ENCODE measurements at regions not wholly inside any gene's neighbourhood (a gene's known extent, or its start where the extent isn't known, plus 50 kb on each side); places are given as distances from the start of the nearest gene placed in this dataset.
"Not testable (repeated sequence)": the region's sequence is repeated elsewhere in the genome, so short reads cannot be mapped to it uniquely, and the experiment has no call there.

DNA sequence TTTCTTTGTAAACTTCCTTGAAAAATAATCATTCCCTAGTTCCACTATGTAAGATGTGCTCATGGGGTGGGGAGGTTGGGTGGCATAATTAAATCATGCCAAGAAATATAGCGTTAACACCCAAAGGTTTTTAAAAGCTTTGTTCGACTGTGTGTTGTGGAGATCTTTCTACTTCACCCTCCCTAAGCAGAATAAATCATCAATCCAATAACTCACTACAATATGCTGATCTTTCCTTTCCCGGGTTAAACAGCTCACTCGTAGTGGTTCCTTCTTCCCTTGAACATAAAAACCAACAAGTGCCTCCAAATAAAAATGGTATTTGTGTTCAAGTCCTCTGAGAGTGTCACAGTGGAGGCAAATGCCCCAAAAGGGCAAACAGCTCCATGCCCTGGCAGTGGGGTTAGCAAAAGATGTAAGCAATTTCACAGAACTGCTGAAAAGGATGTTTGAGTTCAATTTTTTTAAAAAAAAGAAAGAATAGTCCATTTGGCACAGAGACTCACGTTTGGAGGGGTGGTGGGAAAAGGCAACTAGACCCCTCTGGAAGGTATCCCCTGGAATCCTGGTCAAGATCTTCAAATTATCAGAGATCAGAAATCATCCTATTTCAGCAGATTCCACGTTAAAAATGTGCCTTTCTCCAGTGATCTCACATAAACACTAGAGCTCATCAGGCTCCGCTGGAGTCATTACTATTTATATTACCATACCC is 99.1 kb downstream of the TFAP2A start:
- Histone ChIP-seq H3K4me3 (ENCODE audit: low read length in 2 of 2) (no peak overlapping the region), H3K4me1 (ENCODE audit: control insufficient read depth in 2 of 2, insufficient read depth in 2 of 2, low read length in 2 of 2) (no peaks in the 10 kb centered on the region), H3K27me3 (ENCODE audit: control insufficient read depth in 2 of 2, insufficient read depth in 1 of 2, low read length in 1 of 2) (peaks cover 0 to 3% of the 10 kb centered on the region in 2 donors), H3K27ac (ENCODE audit: low read depth in 1 of 2, low read length in 1 of 2) (no peak overlapping the region), H3K9me3 (ENCODE audit: control insufficient read depth in 2 of 2, insufficient read depth in 1 of 2, low read length in 1 of 2) (peaks cover 0 to 6% of the 10 kb centered on the region in 2 donors), H3K36me3 (ENCODE audit: control insufficient read depth in 2 of 2, insufficient read depth in 2 of 2, low read length in 1 of 2) (no peaks in the 10 kb centered on the region)
- no peak for DNase-seq (ENCODE audit: low read depth in 6 of 9, low spot score in 9 of 9)
- WGBS: 71% methylated on average over 7 of the region's 7 CpGs

DNA sequence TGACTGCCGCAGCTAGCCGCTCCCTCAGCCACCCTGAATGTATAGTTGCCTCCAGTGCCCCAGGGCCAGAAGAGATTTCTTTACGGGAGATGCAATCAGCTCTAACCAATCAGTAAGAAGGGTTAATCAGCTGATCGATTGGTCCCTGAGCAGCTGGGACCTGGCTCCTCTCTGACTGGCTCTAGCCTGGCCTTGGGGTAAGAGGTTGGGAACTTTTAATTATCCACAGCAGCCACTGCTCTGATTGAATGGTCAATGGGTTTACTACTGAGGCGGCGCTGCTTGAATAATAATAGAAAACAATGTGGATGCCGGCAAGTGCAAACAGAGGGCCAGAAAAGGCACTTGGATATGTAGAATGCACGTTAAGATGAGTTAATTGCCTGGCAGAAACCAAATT is 99.8 kb downstream of the TFAP2A start:
- Histone ChIP-seq H3K4me1 (ENCODE audit: control insufficient read depth in 2 of 2, insufficient read depth in 2 of 2, low read length in 2 of 2) (no peaks in the 10 kb centered on the region), H3K27ac (ENCODE audit: low read depth in 1 of 2, low read length in 1 of 2) (no peak overlapping the region), H3K27me3 (ENCODE audit: control insufficient read depth in 2 of 2, insufficient read depth in 1 of 2, low read length in 1 of 2) (peaks cover 0 to 3% of the 10 kb centered on the region in 2 donors), H3K36me3 (ENCODE audit: control insufficient read depth in 2 of 2, insufficient read depth in 2 of 2, low read length in 1 of 2) (no peaks in the 10 kb centered on the region), H3K4me3 (ENCODE audit: low read length in 2 of 2) (no peak overlapping the region), H3K9me3 (ENCODE audit: control insufficient read depth in 2 of 2, insufficient read depth in 1 of 2, low read length in 1 of 2) (peaks cover 0 to 6% of the 10 kb centered on the region in 2 donors)
- DNase-seq (ENCODE audit: low read depth in 6 of 9, low spot score in 9 of 9): no peak
- WGBS: 65% methylated on average over 8 of the region's 8 CpGs

DNA sequence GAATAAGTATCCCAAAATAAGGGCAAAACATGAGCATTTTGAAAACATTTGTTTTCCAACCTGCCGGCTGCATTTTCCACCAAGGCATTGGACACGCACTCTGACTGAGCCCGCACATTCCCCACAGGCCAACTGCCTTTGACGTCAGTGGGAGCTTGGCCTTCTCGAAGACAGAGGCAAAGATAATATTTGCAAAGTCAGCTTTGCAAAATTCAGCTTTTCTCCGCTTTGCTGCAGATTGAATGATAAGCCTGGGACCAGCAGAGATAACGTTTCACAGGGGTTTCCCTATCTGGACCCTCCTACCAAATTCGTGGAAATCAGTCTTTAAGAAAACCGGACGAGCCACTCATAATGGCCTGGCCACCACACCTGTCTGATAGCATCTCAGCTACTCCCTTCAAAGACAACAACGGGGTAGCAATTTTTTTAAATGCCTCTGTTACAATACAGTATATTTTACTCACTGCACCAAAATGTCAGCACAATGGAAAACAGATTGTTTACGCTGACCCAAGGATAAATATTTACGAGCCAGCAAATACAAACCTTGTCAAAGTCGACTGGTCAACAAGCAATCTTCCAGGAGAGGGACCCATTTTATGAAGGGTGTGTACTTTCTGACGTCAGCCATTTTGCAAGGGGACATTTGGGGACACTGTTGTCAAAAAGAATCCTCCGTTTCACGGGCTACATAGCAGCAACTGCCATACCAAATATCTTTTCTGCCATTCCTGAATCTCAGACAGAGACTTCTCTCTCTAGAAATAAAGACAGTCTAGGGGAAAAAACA is 100.5 kb downstream of the TFAP2A start:
- WGBS: 85% methylated on average over 17 of the region's 17 CpGs
- Histone ChIP-seq H3K27ac (ENCODE audit: low read depth in 1 of 2, low read length in 1 of 2) (no peak overlapping the region), H3K27me3 (ENCODE audit: control insufficient read depth in 2 of 2, insufficient read depth in 1 of 2, low read length in 1 of 2) (peaks cover 0 to 3% of the 10 kb centered on the region in 2 donors), H3K9me3 (ENCODE audit: control insufficient read depth in 2 of 2, insufficient read depth in 1 of 2, low read length in 1 of 2) (peaks cover 0 to 4% of the 10 kb centered on the region in 2 donors), H3K36me3 (ENCODE audit: control insufficient read depth in 2 of 2, insufficient read depth in 2 of 2, low read length in 1 of 2) (no peaks in the 10 kb centered on the region), H3K4me1 (ENCODE audit: control insufficient read depth in 2 of 2, insufficient read depth in 2 of 2, low read length in 2 of 2) (no peaks in the 10 kb centered on the region), H3K4me3 (ENCODE audit: low read length in 2 of 2) (no peak overlapping the region)
- DNase-seq (ENCODE audit: low read depth in 6 of 9, low spot score in 9 of 9): no peak

DNA sequence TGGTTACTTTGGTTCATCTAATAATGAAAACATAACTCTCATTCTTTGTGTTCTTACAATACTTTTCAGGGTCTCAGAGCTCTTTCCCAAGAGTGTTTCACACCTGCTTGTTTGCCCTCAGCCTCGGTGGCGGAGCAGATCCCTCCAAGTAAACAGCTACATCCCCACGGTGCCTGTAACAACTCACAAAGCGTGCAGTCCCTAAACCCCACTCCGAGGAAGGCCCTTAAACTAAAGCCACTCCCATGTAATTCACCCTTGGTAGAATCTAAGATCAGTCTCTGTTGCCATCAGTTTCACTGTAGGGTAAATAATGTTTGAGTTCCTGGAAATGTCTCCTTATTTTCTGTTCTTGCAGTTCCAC is 101.1 kb downstream of the TFAP2A start:
- 70% methylated on average over 5 of the region's 5 CpGs for WGBS
- Histone ChIP-seq H3K9me3 (ENCODE audit: control insufficient read depth in 2 of 2, insufficient read depth in 1 of 2, low read length in 1 of 2) (no peaks in the 10 kb centered on the region), H3K4me3 (ENCODE audit: low read length in 2 of 2) (no peak overlapping the region), H3K36me3 (ENCODE audit: control insufficient read depth in 2 of 2, insufficient read depth in 2 of 2, low read length in 1 of 2) (no peaks in the 10 kb centered on the region), H3K4me1 (ENCODE audit: control insufficient read depth in 2 of 2, insufficient read depth in 2 of 2, low read length in 2 of 2) (no peaks in the 10 kb centered on the region), H3K27ac (ENCODE audit: low read depth in 1 of 2, low read length in 1 of 2) (no peak overlapping the region), H3K27me3 (ENCODE audit: control insufficient read depth in 2 of 2, insufficient read depth in 1 of 2, low read length in 1 of 2) (peaks cover 0 to 3% of the 10 kb centered on the region in 2 donors)
- no peak for DNase-seq (ENCODE audit: low read depth in 6 of 9, low spot score in 9 of 9)

DNA sequence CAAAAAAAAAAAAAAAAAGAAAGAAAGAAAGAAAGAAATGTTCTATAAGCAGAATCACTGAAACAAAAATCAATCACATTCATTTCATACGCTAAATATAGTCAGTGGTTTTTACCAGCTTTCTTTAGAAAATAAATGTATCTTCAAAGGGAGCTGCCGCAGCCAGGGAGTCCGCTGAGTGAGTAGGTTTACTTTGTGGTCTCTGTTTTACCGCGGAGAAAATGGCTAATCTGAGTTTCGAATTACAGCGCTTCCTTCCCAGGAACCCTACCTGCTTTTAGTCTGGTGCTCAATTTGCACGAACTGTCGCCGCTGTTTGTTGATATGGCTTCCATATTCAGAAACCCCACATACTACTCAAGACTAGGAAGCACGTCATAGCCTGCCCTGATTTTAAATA is 102.4 kb downstream of the TFAP2A start:
- Histone ChIP-seq H3K27ac (ENCODE audit: low read depth in 1 of 2, low read length in 1 of 2) (no peak overlapping the region), H3K9me3 (ENCODE audit: control insufficient read depth in 2 of 2, insufficient read depth in 1 of 2, low read length in 1 of 2) (no peaks in the 10 kb centered on the region), H3K27me3 (ENCODE audit: control insufficient read depth in 2 of 2, insufficient read depth in 1 of 2, low read length in 1 of 2) (peaks cover 0 to 3% of the 10 kb centered on the region in 2 donors), H3K36me3 (ENCODE audit: control insufficient read depth in 2 of 2, insufficient read depth in 2 of 2, low read length in 1 of 2) (no peaks in the 10 kb centered on the region), H3K4me3 (ENCODE audit: low read length in 2 of 2) (no peak overlapping the region), H3K4me1 (ENCODE audit: control insufficient read depth in 2 of 2, insufficient read depth in 2 of 2, low read length in 2 of 2) (no peaks in the 10 kb centered on the region)
- WGBS: 65% methylated on average over 11 of the region's 11 CpGs
- no peak for DNase-seq (ENCODE audit: low read depth in 6 of 9, low spot score in 9 of 9)

DNA sequence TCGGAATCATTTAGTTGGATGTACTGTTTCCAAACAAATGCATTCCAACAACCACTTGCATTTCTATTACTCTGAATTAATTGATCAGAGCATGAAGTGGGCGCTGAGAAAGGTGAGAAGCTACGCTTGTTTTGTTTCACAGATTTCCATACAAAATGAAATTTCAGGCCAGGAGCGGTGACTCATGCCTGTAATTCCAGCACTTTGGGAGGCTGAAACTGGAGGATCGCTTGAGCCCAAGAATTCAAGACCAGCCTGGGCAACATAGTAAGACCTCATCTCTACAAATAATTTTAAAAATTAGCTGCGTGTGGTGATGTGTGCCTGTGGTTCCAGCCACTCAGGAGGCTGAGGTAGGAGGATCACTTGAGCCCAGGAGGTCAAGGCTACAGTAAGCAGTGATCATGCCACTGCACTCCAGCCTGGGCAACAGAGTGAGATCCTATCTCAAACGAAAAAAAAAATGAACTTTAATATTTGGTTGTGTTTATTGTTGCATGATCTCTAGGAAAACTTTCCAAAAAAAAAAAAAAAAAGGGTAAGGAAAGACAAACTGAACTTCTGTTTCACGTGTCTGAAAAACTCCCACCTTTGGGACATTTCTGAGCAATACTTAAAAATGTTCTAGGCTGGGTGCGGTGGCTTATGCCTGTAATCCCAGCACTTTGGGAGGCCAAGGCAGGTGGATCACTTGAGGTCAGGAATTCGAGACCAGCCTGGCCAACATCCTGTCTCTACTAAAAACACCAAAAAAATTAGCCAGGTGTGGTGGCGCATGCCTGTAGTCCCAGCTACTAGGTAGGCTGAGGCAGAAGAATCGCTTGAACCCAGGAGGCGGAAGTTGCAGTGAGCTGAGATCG is 103.1 kb downstream of the TFAP2A start:
- H3K36me3 ChIP-seq (ENCODE audit: control insufficient read depth in 2 of 2, insufficient read depth in 2 of 2, low read length in 1 of 2); H3K9me3 ChIP-seq (ENCODE audit: control insufficient read depth in 2 of 2, insufficient read depth in 1 of 2, low read length in 1 of 2); H3K4me3 ChIP-seq (ENCODE audit: low read length in 2 of 2); H3K4me1 ChIP-seq (ENCODE audit: control insufficient read depth in 2 of 2, insufficient read depth in 2 of 2, low read length in 2 of 2); DNase-seq (ENCODE audit: low read depth in 6 of 9, low spot score in 9 of 9); H3K27me3 ChIP-seq (ENCODE audit: control insufficient read depth in 2 of 2, insufficient read depth in 1 of 2, low read length in 1 of 2); H3K27ac ChIP-seq (ENCODE audit: low read depth in 1 of 2, low read length in 1 of 2): not testable (repeated sequence)
- 93% methylated on average over 14 of the region's 14 CpGs for WGBS

DNA sequence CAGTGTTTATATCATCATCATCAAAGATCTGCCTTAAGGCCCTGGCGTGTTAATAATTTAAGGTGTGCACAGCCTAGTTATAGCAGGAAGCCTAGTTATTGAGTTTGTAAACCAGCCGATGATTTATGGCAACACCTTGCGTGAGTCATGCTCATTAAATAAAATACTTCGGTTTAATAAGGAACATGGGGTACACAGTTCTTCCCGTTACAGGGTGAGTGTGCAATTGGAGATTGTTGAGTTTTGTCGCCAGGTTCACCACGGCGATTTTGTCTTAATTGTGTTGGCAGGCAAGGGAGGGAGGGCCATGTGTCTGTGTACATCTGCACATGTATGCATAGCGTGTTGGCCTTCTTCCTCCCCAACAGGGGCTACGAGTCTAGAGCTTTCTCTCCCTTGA is 104.0 kb downstream of the TFAP2A start:
- DNase-seq (ENCODE audit: low read depth in 6 of 9, low spot score in 9 of 9): no peak
- Histone ChIP-seq H3K27me3 (ENCODE audit: control insufficient read depth in 2 of 2, insufficient read depth in 1 of 2, low read length in 1 of 2) (peaks cover 0 to 3% of the 10 kb centered on the region in 2 donors), H3K27ac (ENCODE audit: low read depth in 1 of 2, low read length in 1 of 2) (no peak overlapping the region), H3K9me3 (ENCODE audit: control insufficient read depth in 2 of 2, insufficient read depth in 1 of 2, low read length in 1 of 2) (no peaks in the 10 kb centered on the region), H3K4me3 (ENCODE audit: low read length in 2 of 2) (no peak overlapping the region), H3K4me1 (ENCODE audit: control insufficient read depth in 2 of 2, insufficient read depth in 2 of 2, low read length in 2 of 2) (no peaks in the 10 kb centered on the region), H3K36me3 (ENCODE audit: control insufficient read depth in 2 of 2, insufficient read depth in 2 of 2, low read length in 1 of 2) (no peaks in the 10 kb centered on the region)
- 93% methylated on average over 10 of the region's 10 CpGs for WGBS

DNA sequence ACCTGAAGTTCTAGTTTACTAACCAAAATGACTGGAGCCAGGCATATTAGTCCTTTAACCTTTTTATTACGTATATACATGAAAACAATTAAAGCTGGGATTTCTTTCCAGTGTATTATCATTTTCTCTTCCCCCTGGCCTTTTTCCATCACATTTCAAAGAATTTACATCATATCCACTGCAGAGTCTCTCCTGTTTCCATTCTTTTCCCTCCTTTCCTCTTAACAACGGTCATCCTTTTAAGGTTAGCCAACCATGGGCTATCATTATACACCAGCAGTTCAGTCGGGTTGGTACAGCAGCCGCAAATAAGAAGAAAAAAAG is 104.6 kb downstream of the TFAP2A start:
- Histone ChIP-seq H3K27ac (ENCODE audit: low read depth in 1 of 2, low read length in 1 of 2) (no peak overlapping the region), H3K4me3 (ENCODE audit: low read length in 2 of 2) (no peak overlapping the region), H3K36me3 (ENCODE audit: control insufficient read depth in 2 of 2, insufficient read depth in 2 of 2, low read length in 1 of 2) (no peaks in the 10 kb centered on the region), H3K27me3 (ENCODE audit: control insufficient read depth in 2 of 2, insufficient read depth in 1 of 2, low read length in 1 of 2) (peaks cover 0 to 3% of the 10 kb centered on the region in 2 donors), H3K9me3 (ENCODE audit: control insufficient read depth in 2 of 2, insufficient read depth in 1 of 2, low read length in 1 of 2) (no peaks in the 10 kb centered on the region), H3K4me1 (ENCODE audit: control insufficient read depth in 2 of 2, insufficient read depth in 2 of 2, low read length in 2 of 2) (no peaks in the 10 kb centered on the region)
- no peak for DNase-seq (ENCODE audit: low read depth in 6 of 9, low spot score in 9 of 9)
- WGBS: 81% methylated on average over 4 of the region's 4 CpGs

All from thymus (tissue), 11 donors.